Neural cell (in vitro differentiated cells): ENCODE measurements at regions not wholly inside any gene's neighbourhood (a gene's known extent, or its start where the extent isn't known, plus 50 kb on each side); places are given as distances from the start of the nearest gene placed in this dataset.

Source experiments
- H2AFZ ChIP-seq: fragments of 200-600, 300-800 bp; sonication (generic), shearing (Covaris generic); 2 replicates; pipeline ENCODE4 v1.6.0; 2014; ENCODE audit warnings: low read depth, mild to moderate bottlenecking, antibody characterized with exemption, low read length, moderate library complexity
- H3F3A ChIP-seq: fragments of 200-600 bp; shearing (Covaris generic); 2 replicates; pipeline ENCODE4 v1.6.1; 2016; ENCODE audit warnings: mild to moderate bottlenecking, moderate library complexity, mixed read lengths, antibody characterized with exemption, low read length; ENCODE audit not compliant: insufficient read depth, poor library complexity, severe bottlenecking
- H3K27ac ChIP-seq: fragments of 200-600, 300-800 bp; sonication (generic), shearing (Covaris generic); 2 replicates; pipeline ENCODE4 v1.5.1; 2014; ENCODE audit warnings: mild to moderate bottlenecking, low read length, moderate library complexity
- H3K27me3 ChIP-seq: fragments of 300-800, 200-600 bp; sonication (generic), shearing (Covaris generic); 2 replicates; pipeline ENCODE4 v1.6.0; 2014; ENCODE audit warnings: mild to moderate bottlenecking, low read depth, low read length, moderate library complexity; ENCODE audit not compliant: insufficient read depth
- H3K36me3 ChIP-seq: fragments of 300-800, 200-600 bp; sonication (generic), shearing (Covaris generic); 2 replicates; pipeline ENCODE4 v1.5.1; 2014; ENCODE audit warnings: mild to moderate bottlenecking, antibody characterized with exemption, low read length, moderate library complexity; ENCODE audit not compliant: insufficient read depth
- H3K4me2 ChIP-seq: fragments of 300-800, 200-600 bp; sonication (generic), shearing (Covaris generic); 2 replicates; pipeline ENCODE4 v1.6.0; 2014; ENCODE audit warnings: mild to moderate bottlenecking, low read length
- H3K4me3 ChIP-seq: fragments of 300-800, 200-600 bp; sonication (generic), shearing (Covaris generic); 2 replicates; pipeline ENCODE4 v1.5.1; 2014; ENCODE audit warnings: mild to moderate bottlenecking, low read length, moderate library complexity
- H3K79me2 ChIP-seq: fragments of 200-600 bp; shearing (Covaris generic); replicated peaks from 2 replicates; pipeline ENCODE4 v1.6.0; 2014; ENCODE audit warnings: mild to moderate bottlenecking, low read length, moderate library complexity; ENCODE audit not compliant: insufficient read depth
- H3K9ac ChIP-seq: fragments of 300-800, 200-600 bp; sonication (generic), shearing (Covaris generic); 2 replicates; pipeline ENCODE4 v1.6.1; 2016; ENCODE audit warnings: mild to moderate bottlenecking, low read length, mixed read lengths
- H3K9me2 ChIP-seq: fragments of 200-600 bp; shearing (Covaris generic); 2 replicates; pipeline ENCODE4 v1.6.1; 2016; ENCODE audit warnings: mild to moderate bottlenecking, low read length, mixed read lengths; ENCODE audit not compliant: insufficient read depth
- H3K9me3 ChIP-seq: fragments of 200-600, 300-800 bp; sonication (generic), shearing (Covaris generic); 2 replicates; pipeline ENCODE4 v1.6.1; 2016; ENCODE audit warnings: mild to moderate bottlenecking, mixed run types, low read length, moderate library complexity, mixed read lengths
- H4K20me1 ChIP-seq: fragments of 200-600 bp; shearing (Covaris generic); 2 replicates; pipeline ENCODE4 v1.6.1; 2016; ENCODE audit warnings: mild to moderate bottlenecking, mixed run types; ENCODE audit not compliant: insufficient read depth
- EP300 ChIP-seq: fragments of 450-650 bp; conservative IDR thresholded peaks from 2 replicates; pipeline ENCODE4 v1.6.1; 2014; ENCODE audit warnings: antibody characterized with exemption, mild to moderate bottlenecking, moderate library complexity; ENCODE audit not compliant: poor library complexity, severe bottlenecking
- EZH2 ChIP-seq: fragments of 200-600, 300-800 bp; shearing (Covaris generic), sonication (generic); IDR thresholded peaks from 2 replicates; pipeline ENCODE4 v1.6.1; 2014; ENCODE audit warnings: antibody characterized with exemption, low read length, borderline replicate concordance, mild to moderate bottlenecking; ENCODE audit not compliant: insufficient read depth, poor library complexity, severe bottlenecking
- MXI1 ChIP-seq: fragments of 450-650 bp; conservative IDR thresholded peaks from 2 replicates; pipeline ENCODE4 v1.6.1; 2014; ENCODE audit warnings: antibody characterized with exemption, mild to moderate bottlenecking; ENCODE audit not compliant: poor library complexity, severe bottlenecking
- POLR2AphosphoS5 ChIP-seq: IDR thresholded peaks from 2 replicates; pipeline ENCODE4 v1.6.1; 2012
- RAD21 ChIP-seq: fragments of 450-650 bp; conservative IDR thresholded peaks from 2 replicates; pipeline ENCODE4 v1.6.1; 2014; ENCODE audit warnings: antibody characterized with exemption, mild to moderate bottlenecking, moderate library complexity
- TAF1 ChIP-seq: IDR thresholded peaks from 2 replicates; pipeline ENCODE4 v1.6.1; 2012; ENCODE audit warnings: low read depth
- TF ChIP-seq, protein P1 (sequence below): fragments of 450-650 bp; IDR thresholded peaks from 2 replicates; pipeline ENCODE4 v1.5.1; 2014; ENCODE audit warnings: antibody characterized with exemption, mild to moderate bottlenecking, moderate library complexity; ENCODE audit not compliant: poor library complexity, severe bottlenecking
- TF ChIP-seq, protein P2 (sequence below): IDR thresholded peaks from 2 replicates; pipeline ENCODE4 v1.6.1; 2012; ENCODE audit warnings: borderline replicate concordance

GRCh38 chr2:241943961-241944575 is 74.5 kb downstream of the RTP5 start:
- H3K4me2 ChIP-seq, result no peak overlapping the region
- no peak overlapping the region for H2AFZ ChIP-seq
- no peaks in the 10 kb centered on the region for H4K20me1 ChIP-seq
- H3K9me2 ChIP-seq, result no peaks in the 10 kb centered on the region
- H3K79me2 ChIP-seq, result no peaks in the 10 kb centered on the region
- TF ChIP-seq TAF1 (no peak), RAD21 (no peak)
- TF ChIP-seq, protein P1, sequence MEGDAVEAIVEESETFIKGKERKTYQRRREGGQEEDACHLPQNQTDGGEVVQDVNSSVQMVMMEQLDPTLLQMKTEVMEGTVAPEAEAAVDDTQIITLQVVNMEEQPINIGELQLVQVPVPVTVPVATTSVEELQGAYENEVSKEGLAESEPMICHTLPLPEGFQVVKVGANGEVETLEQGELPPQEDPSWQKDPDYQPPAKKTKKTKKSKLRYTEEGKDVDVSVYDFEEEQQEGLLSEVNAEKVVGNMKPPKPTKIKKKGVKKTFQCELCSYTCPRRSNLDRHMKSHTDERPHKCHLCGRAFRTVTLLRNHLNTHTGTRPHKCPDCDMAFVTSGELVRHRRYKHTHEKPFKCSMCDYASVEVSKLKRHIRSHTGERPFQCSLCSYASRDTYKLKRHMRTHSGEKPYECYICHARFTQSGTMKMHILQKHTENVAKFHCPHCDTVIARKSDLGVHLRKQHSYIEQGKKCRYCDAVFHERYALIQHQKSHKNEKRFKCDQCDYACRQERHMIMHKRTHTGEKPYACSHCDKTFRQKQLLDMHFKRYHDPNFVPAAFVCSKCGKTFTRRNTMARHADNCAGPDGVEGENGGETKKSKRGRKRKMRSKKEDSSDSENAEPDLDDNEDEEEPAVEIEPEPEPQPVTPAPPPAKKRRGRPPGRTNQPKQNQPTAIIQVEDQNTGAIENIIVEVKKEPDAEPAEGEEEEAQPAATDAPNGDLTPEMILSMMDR, result no peak
- H3K4me3 ChIP-seq, result no peak overlapping the region
- H3K27me3 ChIP-seq, result no peaks in the 10 kb centered on the region
- no peaks in the 10 kb centered on the region for H3K9me3 ChIP-seq
- H3K27ac ChIP-seq, result no peak overlapping the region
- no peak overlapping the region for H3K9ac ChIP-seq
- H3F3A ChIP-seq, result no peaks in the 10 kb centered on the region
- H3K36me3 ChIP-seq, result no peaks in the 10 kb centered on the region

GRCh38 chr2:241944821-241945220 is 75.3 kb downstream of the RTP5 start:
- no peaks in the 10 kb centered on the region for H3K27me3 ChIP-seq

DNA sequence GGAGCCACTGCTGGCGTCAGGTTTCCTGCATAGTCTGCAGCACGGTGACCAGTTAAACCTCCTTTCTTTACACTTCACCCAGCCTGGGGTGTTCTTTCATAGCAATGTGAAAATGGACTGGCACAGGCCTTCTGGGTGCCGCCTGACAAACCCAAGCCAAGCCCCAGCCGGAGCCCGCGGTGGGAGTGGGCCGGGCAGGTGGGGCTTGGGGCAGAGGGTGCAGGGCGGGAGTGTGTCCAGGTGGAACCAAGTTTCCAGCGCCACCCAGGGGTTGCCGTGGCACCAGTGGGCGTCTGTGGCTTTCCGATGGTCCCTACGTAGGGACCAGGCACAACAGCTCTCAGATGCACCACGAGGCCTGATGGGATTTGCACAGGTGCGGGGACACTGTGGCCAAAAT is 75.8 kb downstream of the RTP5 start:
- Histone ChIP-seq H3K4me3 (no peak overlapping the region), H3F3A (no peaks in the 10 kb centered on the region), H4K20me1 (no peaks in the 10 kb centered on the region), H3K79me2 (no peaks in the 10 kb centered on the region), H2AFZ (no peak overlapping the region), H3K9me3 (no peaks in the 10 kb centered on the region), H3K9me2 (no peaks in the 10 kb centered on the region), H3K4me2 (no peak overlapping the region), H3K9ac (no peak overlapping the region), H3K27ac (no peak overlapping the region), H3K36me3 (no peaks in the 10 kb centered on the region), H3K27me3 (no peaks in the 10 kb centered on the region)
- TF ChIP-seq RAD21, result no peak
- TF ChIP-seq, protein P2, sequence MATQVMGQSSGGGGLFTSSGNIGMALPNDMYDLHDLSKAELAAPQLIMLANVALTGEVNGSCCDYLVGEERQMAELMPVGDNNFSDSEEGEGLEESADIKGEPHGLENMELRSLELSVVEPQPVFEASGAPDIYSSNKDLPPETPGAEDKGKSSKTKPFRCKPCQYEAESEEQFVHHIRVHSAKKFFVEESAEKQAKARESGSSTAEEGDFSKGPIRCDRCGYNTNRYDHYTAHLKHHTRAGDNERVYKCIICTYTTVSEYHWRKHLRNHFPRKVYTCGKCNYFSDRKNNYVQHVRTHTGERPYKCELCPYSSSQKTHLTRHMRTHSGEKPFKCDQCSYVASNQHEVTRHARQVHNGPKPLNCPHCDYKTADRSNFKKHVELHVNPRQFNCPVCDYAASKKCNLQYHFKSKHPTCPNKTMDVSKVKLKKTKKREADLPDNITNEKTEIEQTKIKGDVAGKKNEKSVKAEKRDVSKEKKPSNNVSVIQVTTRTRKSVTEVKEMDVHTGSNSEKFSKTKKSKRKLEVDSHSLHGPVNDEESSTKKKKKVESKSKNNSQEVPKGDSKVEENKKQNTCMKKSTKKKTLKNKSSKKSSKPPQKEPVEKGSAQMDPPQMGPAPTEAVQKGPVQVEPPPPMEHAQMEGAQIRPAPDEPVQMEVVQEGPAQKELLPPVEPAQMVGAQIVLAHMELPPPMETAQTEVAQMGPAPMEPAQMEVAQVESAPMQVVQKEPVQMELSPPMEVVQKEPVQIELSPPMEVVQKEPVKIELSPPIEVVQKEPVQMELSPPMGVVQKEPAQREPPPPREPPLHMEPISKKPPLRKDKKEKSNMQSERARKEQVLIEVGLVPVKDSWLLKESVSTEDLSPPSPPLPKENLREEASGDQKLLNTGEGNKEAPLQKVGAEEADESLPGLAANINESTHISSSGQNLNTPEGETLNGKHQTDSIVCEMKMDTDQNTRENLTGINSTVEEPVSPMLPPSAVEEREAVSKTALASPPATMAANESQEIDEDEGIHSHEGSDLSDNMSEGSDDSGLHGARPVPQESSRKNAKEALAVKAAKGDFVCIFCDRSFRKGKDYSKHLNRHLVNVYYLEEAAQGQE, result no peak
- no peak for TF ChIP-seq EZH2
- TF ChIP-seq, protein P1, result no peak
- no peak for TF ChIP-seq POLR2AphosphoS5
- TF ChIP-seq TAF1, result no peak
- no peak for TF ChIP-seq MXI1

More at GRCh38 chr2:241944821-241945220, 75.3 kb downstream of the RTP5 start:
- no peaks in the 10 kb centered on the region for H3F3A ChIP-seq
- no peak overlapping the region for H3K4me2 ChIP-seq
- no peak overlapping the region for H3K4me3 ChIP-seq
- TF ChIP-seq EP300 (no peak), EZH2 (no peak), POLR2AphosphoS5 (no peak)
- no peak overlapping the region for H3K27ac ChIP-seq
- no peaks in the 10 kb centered on the region for H3K9me3 ChIP-seq
- no peaks in the 10 kb centered on the region for H4K20me1 ChIP-seq
- no peaks in the 10 kb centered on the region for H3K79me2 ChIP-seq
- H3K9ac ChIP-seq, result no peak overlapping the region
- H3K36me3 ChIP-seq, result no peaks in the 10 kb centered on the region
- H3K9me2 ChIP-seq, result no peaks in the 10 kb centered on the region
- H2AFZ ChIP-seq, result no peak overlapping the region
